Neural progenitor cell (in vitro differentiated cells): ENCODE measurements at regions not wholly inside any gene's neighbourhood (a gene's known extent, or its start where the extent isn't known, plus 50 kb on each side); places are given as distances from the start of the nearest gene placed in this dataset.

Source experiments
- EZH2 ChIP-seq: fragments of 200-600 bp; sonication (generic); IDR thresholded peaks from 2 replicates; pipeline ENCODE4 v1.6.1; 2017; ENCODE audit warnings: antibody characterized with exemption, mild to moderate bottlenecking, moderate library complexity
- EZH2phosphoT487 ChIP-seq: fragments of 200-600 bp; sonication (generic); IDR thresholded peaks from 2 replicates; pipeline ENCODE4 v1.6.1; 2017; ENCODE audit warnings: antibody characterized with exemption
- TF ChIP-seq, protein P1 (sequence below): fragments of 200-600 bp; sonication (generic); IDR thresholded peaks from 2 replicates; pipeline ENCODE4 v1.5.1; 2017; ENCODE audit warnings: antibody characterized with exemption, mild to moderate bottlenecking

DNA sequence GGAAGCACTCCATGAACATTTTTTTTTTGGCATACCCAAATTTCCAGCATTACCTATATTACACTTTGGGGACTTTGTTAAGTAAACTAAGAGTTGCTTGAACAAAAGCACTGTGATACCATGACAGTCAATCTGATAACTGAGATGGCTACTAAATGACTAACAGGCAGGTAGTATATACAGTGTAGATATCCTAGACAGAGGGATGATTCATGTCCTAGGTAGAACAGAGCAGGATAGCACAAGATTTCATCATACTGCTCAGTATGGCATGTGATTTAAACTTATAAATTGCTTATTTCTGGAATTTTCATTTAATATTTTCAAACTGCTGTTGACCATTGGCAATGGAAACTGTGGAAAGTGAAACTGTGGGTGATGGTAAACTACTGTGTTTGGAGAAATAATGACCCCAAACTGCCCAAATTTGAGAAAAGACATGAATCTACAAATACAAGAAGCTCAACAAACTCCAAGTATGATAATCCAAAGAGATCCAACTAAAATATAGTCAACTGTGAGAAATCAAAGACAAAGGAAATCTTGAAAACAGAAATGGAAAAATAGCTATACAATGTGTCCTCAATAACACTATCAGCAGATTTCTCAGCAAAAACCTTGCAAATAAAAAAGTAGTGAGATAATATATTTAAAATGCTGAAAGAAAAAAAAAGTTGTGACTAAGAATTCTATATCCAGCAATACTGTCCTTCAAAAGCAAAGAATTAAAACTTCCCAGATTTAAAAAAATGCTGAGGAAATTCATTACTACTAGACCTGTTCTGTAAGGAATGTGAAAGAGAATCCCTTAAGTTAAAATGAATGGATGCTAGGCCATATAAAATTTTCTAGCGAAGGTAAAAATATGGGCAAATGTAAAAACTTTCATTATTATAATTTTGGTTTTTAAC is 410.4 kb downstream of the DUSP10 start:
- TF ChIP-seq, protein P1, sequence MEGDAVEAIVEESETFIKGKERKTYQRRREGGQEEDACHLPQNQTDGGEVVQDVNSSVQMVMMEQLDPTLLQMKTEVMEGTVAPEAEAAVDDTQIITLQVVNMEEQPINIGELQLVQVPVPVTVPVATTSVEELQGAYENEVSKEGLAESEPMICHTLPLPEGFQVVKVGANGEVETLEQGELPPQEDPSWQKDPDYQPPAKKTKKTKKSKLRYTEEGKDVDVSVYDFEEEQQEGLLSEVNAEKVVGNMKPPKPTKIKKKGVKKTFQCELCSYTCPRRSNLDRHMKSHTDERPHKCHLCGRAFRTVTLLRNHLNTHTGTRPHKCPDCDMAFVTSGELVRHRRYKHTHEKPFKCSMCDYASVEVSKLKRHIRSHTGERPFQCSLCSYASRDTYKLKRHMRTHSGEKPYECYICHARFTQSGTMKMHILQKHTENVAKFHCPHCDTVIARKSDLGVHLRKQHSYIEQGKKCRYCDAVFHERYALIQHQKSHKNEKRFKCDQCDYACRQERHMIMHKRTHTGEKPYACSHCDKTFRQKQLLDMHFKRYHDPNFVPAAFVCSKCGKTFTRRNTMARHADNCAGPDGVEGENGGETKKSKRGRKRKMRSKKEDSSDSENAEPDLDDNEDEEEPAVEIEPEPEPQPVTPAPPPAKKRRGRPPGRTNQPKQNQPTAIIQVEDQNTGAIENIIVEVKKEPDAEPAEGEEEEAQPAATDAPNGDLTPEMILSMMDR = no peak
- TF ChIP-seq EZH2phosphoT487 (no peak), EZH2 (no peak)
